CD14-positive monocyte (primary cell): ENCODE measurements at regions not wholly inside any gene's neighbourhood (a gene's known extent, or its start where the extent isn't known, plus 50 kb on each side); places are given as distances from the start of the nearest gene placed in this dataset.

Source experiments
- DNase-seq, 3 donors: peaks; one replicate each; pipeline ENCODE4 v3.0.0-alpha.2; 2011 to 2022
- H2AFZ ChIP-seq: 2 replicates; pipeline ENCODE4 v1.6.0; 2012; ENCODE audit warnings: mild to moderate bottlenecking, low read depth, low read length, inconsistent platforms; ENCODE audit not compliant: insufficient read depth, poor library complexity, severe bottlenecking
- H3K27ac ChIP-seq, 2 donors: 1 replicate in 1 of 2; 2 replicates in 1 of 2; pipeline ENCODE4 v1.5.1; 2012 to 2013; ENCODE audit warnings: low read length in 2 of 2, control low read depth in 1 of 2, inconsistent platforms in 1 of 2, low read depth in 1 of 2, mild to moderate bottlenecking in 1 of 2
- H3K27me3 ChIP-seq, 2 donors: one replicate each; pipeline versions ENCODE4 v1.6.0 to v1.6.1; 2011 to 2013; ENCODE audit warnings: low read length in 2 of 2; ENCODE audit not compliant: control insufficient read depth in 2 of 2, insufficient read depth in 2 of 2
- H3K36me3 ChIP-seq, 2 donors: replicated peaks in 1 of 2; 1 replicate in 1 of 2; 2 replicates in 1 of 2; pipeline versions ENCODE4 v1.5.1 to v1.6.1; 2012 to 2013; ENCODE audit warnings: low read length in 2 of 2, control low read depth in 1 of 2, inconsistent platforms in 1 of 2, mild to moderate bottlenecking in 1 of 2; ENCODE audit not compliant: insufficient read depth in 2 of 2, control insufficient read depth in 1 of 2
- H3K4me1 ChIP-seq, 2 donors: 1 replicate in 1 of 2; 2 replicates in 1 of 2; pipeline versions ENCODE4 v1.5.1 to v1.6.1; 2012 to 2013; ENCODE audit warnings: low read length in 2 of 2, control low read depth in 1 of 2, inconsistent platforms in 1 of 2, mild to moderate bottlenecking in 1 of 2, moderate library complexity in 1 of 2; ENCODE audit not compliant: insufficient read depth in 2 of 2, control insufficient read depth in 1 of 2
- H3K4me2 ChIP-seq: replicated peaks from 2 replicates; pipeline ENCODE3; 2012; ENCODE audit warnings: low read length, moderate library complexity, mild to moderate bottlenecking; ENCODE audit not compliant: poor library complexity, severe bottlenecking; ENCODE audit errors: extremely low read depth
- H3K4me3 ChIP-seq, 3 experiments: fragments of 200-600 bp in 1 of 3; sonication (generic) in 1 of 3; replicated peaks in 1 of 3; 1 replicate in 2 of 3; 2 replicates in 1 of 3; pipeline ENCODE4 v1.5.1; 2011 to 2013; ENCODE audit warnings: low read length in 3 of 3, mild to moderate bottlenecking in 3 of 3, control low read depth in 2 of 3, low read depth in 2 of 3, inconsistent platforms in 1 of 3, moderate library complexity in 1 of 3
- H3K79me2 ChIP-seq: 2 replicates; pipeline ENCODE4 v1.6.0; 2012; ENCODE audit warnings: mild to moderate bottlenecking, control low read depth, inconsistent platforms, low read length, moderate library complexity; ENCODE audit not compliant: insufficient read depth
- H3K9ac ChIP-seq: 2 replicates; pipeline ENCODE4 v1.6.0; 2017; ENCODE audit warnings: low read length, mild to moderate bottlenecking; ENCODE audit not compliant: insufficient read depth, poor library complexity, severe bottlenecking
- H3K9me3 ChIP-seq, 2 donors: replicated peaks in 1 of 2; 1 replicate in 1 of 2; 2 replicates in 1 of 2; pipeline versions ENCODE4 v1.5.1 to v1.6.1; 2012 to 2013; ENCODE audit warnings: low read length in 2 of 2, control low read depth in 1 of 2; ENCODE audit not compliant: control insufficient read depth in 1 of 2, insufficient read depth in 1 of 2
- H4K20me1 ChIP-seq: 2 replicates; pipeline ENCODE4 v1.6.0; 2012; ENCODE audit warnings: mild to moderate bottlenecking, low read length, control low read depth, moderate library complexity; ENCODE audit not compliant: insufficient read depth
- H3K27ac Mint-ChIP-seq, 7 donors: one replicate each; pipeline ENCODE4 v1.8.0; 2020; ENCODE audit warnings: mild to moderate bottlenecking in 7 of 7, mixed read lengths in 7 of 7, moderate library complexity in 6 of 7, inconsistent platforms in 2 of 7
- H3K27me3 Mint-ChIP-seq, 3 donors: one replicate each; pipeline ENCODE4 v1.8.0; 2021 to 2022; ENCODE audit warnings: low read depth in 3 of 3, mild to moderate bottlenecking in 3 of 3, mixed read lengths in 3 of 3, moderate library complexity in 3 of 3, inconsistent platforms in 1 of 3
- H3K36me3 Mint-ChIP-seq, 2 donors: one replicate each; pipeline ENCODE4 v1.8.0; 2020; ENCODE audit warnings: mixed read lengths in 2 of 2, inconsistent platforms in 1 of 2, mild to moderate bottlenecking in 1 of 2
- H3K4me1 Mint-ChIP-seq: one replicate; pipeline ENCODE4 v1.8.0; 2020; ENCODE audit warnings: mild to moderate bottlenecking, mixed read lengths
- H3K4me3 Mint-ChIP-seq, 2 donors: one replicate each; pipeline ENCODE4 v1.8.0; 2020; ENCODE audit warnings: mild to moderate bottlenecking in 2 of 2, mixed read lengths in 2 of 2, moderate library complexity in 1 of 2
- H3K9me3 Mint-ChIP-seq, 7 donors: one replicate each; pipeline ENCODE4 v1.8.0; 2020 to 2022; ENCODE audit warnings: mixed read lengths in 7 of 7, mild to moderate bottlenecking in 6 of 7, moderate library complexity in 6 of 7, inconsistent platforms in 2 of 7
- WGBS: methylation state at CpG from one replicate; pipeline ENCODE4 v1.1.5; 2013; ENCODE audit warnings: missing lambda C conversion rate; ENCODE audit not compliant: insufficient coverage; 5-methylcytosine and 5-hydroxymethylcytosine counted together
- intact Hi-C, 2 donors: fragments of 100-400 bp; cut with micrococcal nuclease; formaldehyde crosslinking; loops; one replicate each; pipeline versions ENCODE4 v1.15.0 to v1.15.1; 2023
- TF ChIP-seq, protein P1 (sequence below): fragments of 200-600 bp; IDR thresholded peaks from one replicate; pipeline ENCODE4 v1.8.0; 2022; ENCODE audit warnings: antibody characterized with exemption, mild to moderate bottlenecking

- WGBS = no CpG with 5 or more reads among the region's 1 CpG
- Mint-ChIP-seq H3K9me3 (peaks cover 0 to 3% (median 0%) of the 10 kb centered on the region in 7 donors), H3K36me3 (no peaks in the 10 kb centered on the region), H3K4me3 (no peak overlapping the region), H3K4me1 (no peaks in the 10 kb centered on the region), H3K27me3 (peaks cover 0 to 5% (median 1%) of the 10 kb centered on the region in 3 donors), H3K27ac (no peak overlapping the region)
- no peak overlapping the region for H3K4me3 ChIP-seq
- no peaks in the 10 kb centered on the region for H3K36me3 ChIP-seq
- H3K9me3 ChIP-seq = no peaks in the 10 kb centered on the region
- no peaks in the 10 kb centered on the region for H4K20me1 ChIP-seq
- H3K79me2 ChIP-seq = no peaks in the 10 kb centered on the region
- H3K4me1 ChIP-seq = no peaks in the 10 kb centered on the region
- no peak overlapping the region for H2AFZ ChIP-seq
- TF ChIP-seq, protein P1, sequence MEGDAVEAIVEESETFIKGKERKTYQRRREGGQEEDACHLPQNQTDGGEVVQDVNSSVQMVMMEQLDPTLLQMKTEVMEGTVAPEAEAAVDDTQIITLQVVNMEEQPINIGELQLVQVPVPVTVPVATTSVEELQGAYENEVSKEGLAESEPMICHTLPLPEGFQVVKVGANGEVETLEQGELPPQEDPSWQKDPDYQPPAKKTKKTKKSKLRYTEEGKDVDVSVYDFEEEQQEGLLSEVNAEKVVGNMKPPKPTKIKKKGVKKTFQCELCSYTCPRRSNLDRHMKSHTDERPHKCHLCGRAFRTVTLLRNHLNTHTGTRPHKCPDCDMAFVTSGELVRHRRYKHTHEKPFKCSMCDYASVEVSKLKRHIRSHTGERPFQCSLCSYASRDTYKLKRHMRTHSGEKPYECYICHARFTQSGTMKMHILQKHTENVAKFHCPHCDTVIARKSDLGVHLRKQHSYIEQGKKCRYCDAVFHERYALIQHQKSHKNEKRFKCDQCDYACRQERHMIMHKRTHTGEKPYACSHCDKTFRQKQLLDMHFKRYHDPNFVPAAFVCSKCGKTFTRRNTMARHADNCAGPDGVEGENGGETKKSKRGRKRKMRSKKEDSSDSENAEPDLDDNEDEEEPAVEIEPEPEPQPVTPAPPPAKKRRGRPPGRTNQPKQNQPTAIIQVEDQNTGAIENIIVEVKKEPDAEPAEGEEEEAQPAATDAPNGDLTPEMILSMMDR = no peak
- H3K4me2 ChIP-seq = no peak overlapping the region
- no peak overlapping the region for H3K9ac ChIP-seq
- intact Hi-C loops = no loop called here
- H3K27me3 ChIP-seq = no peaks in the 10 kb centered on the region
- DNase-seq = no peak
- H3K27ac ChIP-seq = no peak overlapping the region
These were observed 347.5 kb upstream of the ZMIZ1 start for GRCh38 chr10:78721231-78721630.

DNA sequence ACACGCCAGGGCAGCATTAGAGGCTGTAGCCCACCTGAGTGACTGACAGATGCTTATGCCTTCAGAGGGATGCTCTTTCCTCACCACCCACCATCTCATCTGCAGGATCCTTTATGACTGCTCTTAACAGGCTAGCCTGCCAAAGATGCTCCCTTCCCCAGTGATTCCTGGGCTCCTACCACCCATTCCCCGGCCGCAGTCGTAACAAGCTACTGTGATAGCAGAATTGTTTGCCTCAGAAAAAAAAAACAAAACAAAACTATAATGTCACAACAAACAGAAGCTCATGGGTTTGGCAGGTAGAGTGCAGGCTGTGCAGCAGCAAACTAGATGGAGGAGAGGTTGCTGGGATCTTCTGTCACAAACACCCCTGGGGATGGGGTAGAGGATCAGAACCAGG, 343.9 kb upstream of the ZMIZ1 start:
- H3K27ac ChIP-seq = no peak overlapping the region
- H3K36me3 ChIP-seq = no peaks in the 10 kb centered on the region
- no peaks in the 10 kb centered on the region for H3K27me3 ChIP-seq
- WGBS = 83% methylated on average over 1 of the region's 4 CpGs
- H2AFZ ChIP-seq = no peak overlapping the region
- Mint-ChIP-seq H3K36me3 (no peaks in the 10 kb centered on the region), H3K27ac (no peak overlapping the region), H3K4me1 (peaks cover 7% of the 10 kb centered on the region), H3K27me3 (peaks cover 1 to 8% (median 7%) of the 10 kb centered on the region in 3 donors), H3K9me3 (peaks cover 0 to 3% (median 0%) of the 10 kb centered on the region in 7 donors), H3K4me3 (no peak overlapping the region)
- H3K9me3 ChIP-seq = no peaks in the 10 kb centered on the region
- TF ChIP-seq, protein P1 = no peak
- no peak for DNase-seq
- no peak overlapping the region for H3K4me3 ChIP-seq
- no peaks in the 10 kb centered on the region for H4K20me1 ChIP-seq
- no peak overlapping the region for H3K4me2 ChIP-seq
- intact Hi-C loops = no loop called here
- no peak overlapping the region for H3K9ac ChIP-seq
- no peaks in the 10 kb centered on the region for H3K4me1 ChIP-seq
- no peaks in the 10 kb centered on the region for H3K79me2 ChIP-seq
